GM21381 (cell line): ENCODE measurements at regions not wholly inside any gene's neighbourhood (a gene's known extent, or its start where the extent isn't known, plus 50 kb on each side); places are given as distances from the start of the nearest gene placed in this dataset.
"Not testable (repeated sequence)": the region's sequence is repeated elsewhere in the genome, so short reads cannot be mapped to it uniquely, and the experiment has no call there.

Source experiments
- ATAC-seq: cut with Tn5 transposase; IDR thresholded peaks from one replicate; pipeline ENCODE4 v1.9.1; 2021; ENCODE audit warnings: mild to moderate bottlenecking, moderate library complexity; ENCODE audit not compliant: unreplicated experiment

GRCh38 chr2:121064186-121064585 lies 220.8 kb downstream of the TFCP2L1 start:
- ATAC-seq = no peak

DNA sequence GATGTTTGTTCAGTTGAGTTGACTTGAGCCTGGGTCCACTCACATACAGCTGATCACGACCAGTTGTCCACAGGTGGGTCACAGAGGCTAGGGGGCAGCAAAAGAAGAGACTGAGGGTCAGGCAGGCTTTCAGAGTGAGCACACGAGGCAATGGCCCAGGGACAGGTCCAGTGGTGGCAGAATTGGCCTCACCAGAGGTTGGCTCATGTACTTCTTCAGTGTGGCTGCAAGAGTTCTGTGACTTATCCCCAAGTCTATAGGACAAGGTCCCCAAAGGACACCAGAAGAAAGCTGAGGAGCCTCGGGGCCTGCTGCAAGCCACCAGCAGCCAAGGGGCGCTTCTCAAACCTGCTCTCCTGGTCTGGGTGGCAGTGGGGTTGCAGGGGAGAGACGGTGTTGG lies 219.8 kb downstream of the TFCP2L1 start:
- no peak for ATAC-seq

GRCh38 chr2:121066526-121066925 lies 218.5 kb downstream of the TFCP2L1 start:
- ATAC-seq = no peak

DNA sequence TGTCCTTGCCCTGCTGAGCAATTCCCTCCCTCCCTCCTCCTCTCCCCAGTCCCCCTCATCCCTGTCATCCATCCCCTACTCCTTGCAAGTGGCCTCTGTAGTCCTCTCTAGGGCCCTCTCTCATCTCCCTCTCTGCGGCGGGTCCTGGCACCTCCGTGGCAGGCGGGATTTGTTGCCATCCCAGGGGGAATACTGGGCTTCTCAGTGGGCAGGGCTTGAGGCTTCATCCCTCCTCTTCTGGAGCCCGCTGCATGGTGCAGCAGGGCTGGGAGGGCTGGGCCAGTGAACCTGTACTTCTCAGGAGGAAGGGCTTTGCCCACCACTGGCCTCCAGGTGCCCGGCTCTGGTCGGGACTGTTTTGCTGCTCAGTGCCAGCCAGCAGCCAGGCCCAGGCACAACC lies 216.2 kb downstream of the TFCP2L1 start:
- no peak for ATAC-seq

DNA sequence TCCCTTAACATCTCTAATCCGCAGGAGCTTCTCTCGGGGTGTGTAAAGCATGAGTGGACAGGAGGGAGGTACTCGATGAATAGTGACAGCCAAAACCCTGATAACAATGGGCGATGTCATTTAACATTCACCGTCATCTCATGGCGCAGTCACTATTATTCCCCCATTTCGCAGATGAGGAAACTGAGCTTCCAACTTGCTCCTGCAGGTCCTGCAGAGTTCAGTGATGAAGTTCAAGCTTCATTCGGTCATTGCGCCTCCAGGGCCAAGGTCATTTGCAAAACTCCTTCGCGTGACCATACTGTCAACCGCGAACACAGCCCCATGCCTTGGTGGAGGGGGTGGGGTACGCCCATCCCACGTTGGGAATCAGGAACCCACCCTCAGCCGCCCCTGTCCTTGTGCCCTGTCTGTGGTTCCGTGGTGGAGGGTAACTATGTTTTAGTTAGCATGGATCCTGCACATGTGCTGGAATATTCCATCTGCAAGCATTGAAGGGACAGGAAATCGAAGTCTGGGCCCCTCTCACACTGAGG lies 215.5 kb downstream of the TFCP2L1 start:
- no peak for ATAC-seq

DNA sequence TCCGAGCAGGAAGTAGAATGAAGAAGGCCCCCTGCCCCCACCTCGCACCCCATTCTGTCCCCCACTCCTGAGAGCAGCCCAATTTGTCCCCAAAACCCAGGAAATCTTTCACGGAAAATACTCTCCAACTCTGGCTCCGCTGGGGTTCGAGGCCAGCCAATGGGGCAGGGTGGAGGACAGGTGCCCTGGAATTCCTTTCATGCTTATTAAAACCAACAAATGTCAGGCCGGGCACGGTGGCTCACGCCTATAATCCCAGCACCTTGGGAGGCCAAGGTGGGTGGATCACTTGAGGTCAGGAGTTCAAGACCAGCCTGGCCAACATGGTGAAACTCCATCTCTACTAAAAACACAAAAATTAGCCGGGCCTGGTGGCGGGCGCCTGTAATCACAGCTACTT lies 214.9 kb downstream of the TFCP2L1 start:
- ATAC-seq = not testable (repeated sequence)

- no peak for ATAC-seq
These were observed 213.9 kb downstream of the TFCP2L1 start for GRCh38 chr2:121071034-121071504.

DNA sequence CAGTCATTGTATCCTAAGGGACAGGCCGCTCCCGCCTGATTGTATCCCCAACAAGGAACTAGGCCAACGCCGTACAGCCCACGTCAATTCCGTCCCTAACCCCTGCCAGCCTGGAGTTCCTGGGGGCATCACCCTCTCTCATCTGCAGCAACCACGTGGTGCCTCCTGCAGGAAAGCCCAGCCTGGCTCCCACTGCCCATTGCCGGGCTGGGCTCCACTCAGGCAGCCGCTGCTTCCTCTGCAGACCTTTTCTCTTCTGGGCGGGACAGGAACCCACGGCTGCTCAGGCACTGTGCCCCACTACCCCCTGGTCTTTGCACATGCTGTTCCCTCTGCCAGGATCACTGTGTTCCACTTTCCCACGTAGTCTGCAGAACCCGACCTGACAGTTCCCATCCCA lies 212.2 kb downstream of the TFCP2L1 start:
- no peak for ATAC-seq

DNA sequence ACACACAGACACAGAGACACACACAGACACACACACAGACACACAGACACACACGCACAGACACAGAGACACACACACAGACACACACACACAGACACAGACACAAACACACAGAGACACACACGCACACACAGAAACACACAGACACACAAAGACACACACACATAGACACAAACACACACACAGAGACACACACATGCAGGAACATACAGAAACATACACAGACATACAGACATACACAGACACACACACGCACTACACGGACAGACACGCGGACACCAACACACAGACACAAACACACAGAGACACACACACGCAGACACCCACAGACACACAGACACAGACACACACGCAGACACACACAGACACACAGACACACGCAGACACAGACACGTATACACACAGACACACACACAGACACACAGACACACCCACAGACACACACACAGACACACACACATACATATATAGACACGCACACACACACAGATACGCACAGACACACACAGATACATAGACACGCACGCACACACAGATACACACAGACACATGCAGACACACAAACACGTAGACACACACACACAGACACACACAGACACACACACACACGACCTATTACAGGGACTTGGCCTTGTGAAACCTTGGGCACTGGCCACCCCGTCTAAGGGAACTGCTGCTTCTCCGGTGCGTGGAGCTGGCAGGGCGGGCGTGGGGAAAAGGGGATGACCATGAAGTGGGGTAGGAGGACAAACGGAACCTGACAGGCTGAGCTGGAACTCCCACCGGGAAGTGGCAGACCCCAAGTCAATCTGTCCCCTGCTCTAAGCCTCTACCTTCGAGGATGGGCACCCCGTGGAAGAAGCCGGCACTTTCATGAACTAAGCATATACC lies 211.4 kb downstream of the TFCP2L1 start:
- ATAC-seq = no peak

GRCh38 chr2:121074293-121074932 lies 210.6 kb downstream of the TFCP2L1 start:
- ATAC-seq = no peak

DNA sequence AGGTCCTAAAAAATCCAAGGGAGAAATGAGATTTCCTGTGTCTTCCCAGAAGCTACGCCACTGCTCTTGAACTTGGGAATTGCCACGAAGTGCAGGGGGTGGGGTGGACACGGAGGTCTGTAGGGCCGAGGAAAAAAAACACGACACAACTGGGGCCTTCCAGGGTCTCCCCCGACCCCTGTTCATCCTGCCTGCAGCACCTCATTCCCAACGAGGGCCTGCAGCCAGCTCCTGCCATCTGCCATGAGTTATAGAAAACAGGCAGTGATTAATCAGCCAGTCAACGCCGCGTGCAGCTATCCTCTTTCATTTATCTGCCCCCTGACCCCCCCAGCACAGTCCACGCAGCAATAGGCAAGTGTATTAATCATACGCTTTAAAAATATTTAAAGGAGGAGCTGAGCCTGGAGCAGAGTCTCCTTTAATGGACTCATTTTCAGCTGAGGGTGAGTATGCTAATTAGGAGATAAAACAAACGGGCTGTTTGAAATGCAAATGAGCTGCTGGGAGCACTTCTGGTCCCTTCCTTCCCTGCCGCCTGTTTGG lies 209.9 kb downstream of the TFCP2L1 start:
- no peak for ATAC-seq

GRCh38 chr2:121075641-121076497 lies 209.1 kb downstream of the TFCP2L1 start:
- ATAC-seq = no peak

- no peak for ATAC-seq
These were observed 208.5 kb downstream of the TFCP2L1 start for GRCh38 chr2:121076498-121076820.

- ATAC-seq = peak; percentile 54
These were observed 208.0 kb downstream of the TFCP2L1 start for GRCh38 chr2:121076885-121077549.

- ATAC-seq = no peak
These were observed 206.1 kb downstream of the TFCP2L1 start for GRCh38 chr2:121078899-121079298.

- ATAC-seq = no peak
These were observed 204.8 kb downstream of the TFCP2L1 start for GRCh38 chr2:121080013-121080772.

- ATAC-seq = no peak
These were observed 203.3 kb downstream of the TFCP2L1 start for GRCh38 chr2:121081701-121082100.

DNA sequence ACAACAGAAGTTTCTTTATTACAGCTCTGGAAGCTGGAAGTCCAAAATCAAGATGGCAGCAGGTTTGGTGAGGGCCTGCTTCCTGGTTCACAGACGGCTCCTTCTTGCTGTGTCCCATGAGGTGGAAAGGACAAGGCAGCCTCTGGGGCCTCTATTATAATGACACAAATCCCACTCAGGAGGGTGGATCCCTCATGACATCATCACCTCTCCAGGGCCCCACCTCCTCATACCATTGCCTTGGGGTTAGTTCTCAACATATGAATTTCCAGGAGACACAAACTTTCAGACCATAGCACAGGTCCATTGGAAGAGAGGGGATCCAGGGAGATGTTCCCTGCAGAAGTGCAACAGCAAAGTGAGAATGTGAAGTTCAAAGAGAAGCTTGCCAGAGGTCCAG lies 202.8 kb downstream of the TFCP2L1 start:
- ATAC-seq = no peak

- no peak for ATAC-seq
These were observed 200.8 kb downstream of the TFCP2L1 start for GRCh38 chr2:121084130-121084680.
